Lower leg skin (tissue), 4 donors: ENCODE measurements at regions not wholly inside any gene's neighbourhood (a gene's known extent, or its start where the extent isn't known, plus 50 kb on each side); places are given as distances from the start of the nearest gene placed in this dataset.

Experiments
- DNase-seq, 2 donors: peaks; one replicate each; pipeline ENCODE4 v3.0.0-alpha.2; 2019; ENCODE audit warnings: low spot score in 2 of 2
- H3K4me3 ChIP-seq: fragments of 200-600 bp; sonication (generic); 2 replicates; pipeline ENCODE4 v1.5.1; 2017; ENCODE audit warnings: mild to moderate bottlenecking, low read depth; ENCODE audit not compliant: poor library complexity, severe bottlenecking
- CTCF ChIP-seq, 3 donors: fragments of 450-650 bp; IDR thresholded peaks; one replicate each; pipeline ENCODE4 v1.5.1; 2016; ENCODE audit warnings: antibody characterized with exemption in 3 of 3, mild to moderate bottlenecking in 3 of 3, moderate library complexity in 2 of 3
- POLR2A ChIP-seq, 2 donors: fragments of 450-650 bp; IDR thresholded peaks; one replicate each; pipeline ENCODE4 v1.6.1; 2016 to 2017; ENCODE audit warnings: antibody characterized with exemption in 2 of 2, mild to moderate bottlenecking in 1 of 2, moderate library complexity in 1 of 2
- WGBS, 2 donors: methylation state at CpG; one replicate each; pipeline ENCODE4 v1.1.5; 2018; 5-methylcytosine and 5-hydroxymethylcytosine counted together
- intact Hi-C: fragments of 100-400 bp; cut with DNase I; formaldehyde crosslinking; loops from one replicate; pipeline ENCODE4 v1.15.0; 2023; ENCODE audit warnings: low total_unique reads

DNA sequence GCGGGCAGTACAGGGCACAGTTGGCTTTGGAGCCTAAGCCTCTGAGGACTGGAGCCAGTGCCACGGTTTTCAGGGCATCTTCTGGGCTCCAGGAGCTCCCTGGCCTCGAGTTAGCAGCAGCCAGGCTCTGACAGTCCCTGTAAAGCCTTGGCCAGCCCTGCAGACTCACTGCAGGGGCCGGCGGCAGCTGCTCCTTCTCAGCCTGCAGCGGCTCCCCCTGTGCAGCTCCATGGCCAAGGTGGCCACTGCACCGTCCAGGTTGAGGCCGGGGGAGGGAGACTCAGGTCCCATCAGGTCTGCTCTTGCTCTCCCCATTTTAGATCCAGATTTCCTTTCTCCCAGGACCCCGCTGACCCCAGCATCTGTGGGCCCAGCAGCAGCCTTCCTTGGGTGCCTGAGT, 1461.1 kb downstream of the BRD1 start:
- TF ChIP-seq POLR2A (IDR thresholded peaks at IDR 0.05) (no peak), CTCF (IDR thresholded peaks at IDR 0.05) (no peak)
- no peak overlapping the region for H3K4me3 ChIP-seq
- intact Hi-C loops: no loop called here
- 86 to 93% methylated on average over 5 to 8 of the region's 9 CpGs for WGBS, 2 donors
- peak in 1 of 2 donors; percentile 50 for DNase-seq

DNA sequence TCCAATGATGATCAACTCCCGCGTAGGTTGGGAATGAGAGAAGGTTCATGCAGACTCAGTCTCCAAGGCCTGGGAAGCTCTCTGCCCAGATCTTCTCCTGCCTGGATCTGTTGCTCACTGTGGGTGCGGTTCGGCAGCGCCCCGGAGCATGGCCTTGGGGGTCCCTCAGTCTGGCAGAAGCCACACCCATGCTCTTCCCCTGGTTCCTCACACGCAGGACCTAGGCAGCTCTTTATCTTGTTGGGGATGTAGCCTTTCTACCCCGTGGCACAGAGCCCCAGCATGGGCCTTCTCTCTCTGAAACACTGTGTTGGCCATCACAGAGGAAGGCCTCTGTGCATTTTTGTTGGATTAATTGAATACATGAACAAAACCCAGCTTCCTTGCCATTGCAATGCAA, 1461.6 kb downstream of the BRD1 start:
- intact Hi-C loops: no loop called here
- no peak for TF ChIP-seq POLR2A (IDR thresholded peaks at IDR 0.05)
- TF ChIP-seq CTCF (IDR thresholded peaks at IDR 0.05): no peak
- no peak overlapping the region for H3K4me3 ChIP-seq
- peak in 1 of 2 donors; percentile 65 for DNase-seq
- 85 to 86% methylated on average over 8 of the region's 8 CpGs for WGBS, 2 donors

GRCh38 chr22:48365386-48365785, 1462.3 kb downstream of the BRD1 start:
- DNase-seq: peak in 1 of 2 donors; percentile 69
- TF ChIP-seq CTCF (IDR thresholded peaks at IDR 0.05) (no peak), POLR2A (IDR thresholded peaks at IDR 0.05) (no peak)
- 86 to 90% methylated on average over 4 of the region's 4 CpGs for WGBS, 2 donors
- H3K4me3 ChIP-seq: no peak overlapping the region
- intact Hi-C loops: no loop called here

DNA sequence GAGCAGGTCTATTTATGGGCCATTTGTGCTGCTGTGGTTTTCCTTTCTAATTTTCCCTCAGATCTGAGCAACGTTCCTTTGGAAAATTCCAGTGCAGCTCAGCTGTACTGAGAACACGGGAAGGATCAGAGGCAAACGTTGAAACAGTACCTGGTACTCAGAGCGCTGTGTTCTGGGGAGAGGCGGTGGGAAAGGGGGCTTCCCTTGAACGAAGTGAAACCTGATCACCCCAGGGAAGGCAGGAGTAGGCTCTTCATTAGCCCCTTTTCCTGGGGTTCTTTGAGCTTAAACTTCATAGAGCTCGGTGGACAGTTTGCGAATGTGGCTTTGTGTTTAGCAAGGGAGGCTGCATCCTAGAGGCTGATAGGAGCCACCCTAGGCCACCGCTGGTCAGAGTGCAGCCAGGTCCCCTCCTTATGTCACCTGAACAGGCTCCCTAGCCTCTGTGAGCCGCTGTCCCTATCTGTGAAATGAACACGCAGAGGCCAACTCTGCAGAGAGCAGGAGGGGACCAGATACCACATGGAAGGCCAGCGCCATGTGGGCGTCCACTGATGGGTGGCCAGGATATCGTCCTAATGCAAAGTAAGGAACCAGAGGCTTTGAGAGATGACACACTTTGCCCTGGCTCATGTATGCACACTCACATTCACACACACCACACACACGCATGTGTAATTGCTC, 1464.8 kb downstream of the BRD1 start:
- peak in 1 of 2 donors; percentile 46 for DNase-seq
- WGBS, 2 donors: 73 to 77% methylated on average over 15 of the region's 15 CpGs
- no peak for TF ChIP-seq CTCF (IDR thresholded peaks at IDR 0.05)
- no peak for TF ChIP-seq POLR2A (IDR thresholded peaks at IDR 0.05)
- intact Hi-C loops: no loop called here
- no peak overlapping the region for H3K4me3 ChIP-seq

GRCh38 chr22:48361099-48361639, 1466.5 kb downstream of the BRD1 start:
- H3K4me3 ChIP-seq: no peak overlapping the region
- no peak for TF ChIP-seq CTCF (IDR thresholded peaks at IDR 0.05)
- TF ChIP-seq POLR2A (IDR thresholded peaks at IDR 0.05): no peak
- intact Hi-C loops: no loop called here
- DNase-seq: no peak
- 85 to 90% methylated on average over 1 of the region's 1 CpG for WGBS, 2 donors

DNA sequence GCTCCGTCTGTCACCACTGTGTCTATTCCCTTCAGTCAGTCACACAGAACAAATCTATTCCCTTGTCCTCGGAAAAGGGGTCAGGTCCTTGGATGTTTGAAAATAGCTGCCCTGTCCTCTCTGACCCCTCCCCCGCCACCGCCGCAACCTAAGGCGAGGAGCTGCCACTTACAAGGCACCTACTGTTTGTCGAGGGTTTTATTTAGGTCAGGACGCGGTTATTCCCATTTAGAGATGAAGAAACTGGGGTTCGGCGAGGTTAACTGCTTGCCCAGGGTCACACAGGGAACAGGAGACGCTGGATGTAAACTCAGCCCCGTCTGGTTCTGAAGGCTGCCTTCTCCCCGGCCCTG, 1468.1 kb downstream of the BRD1 start:
- 81 to 85% methylated on average over 14 of the region's 14 CpGs for WGBS, 2 donors
- DNase-seq: no peak
- intact Hi-C loops: no loop called here
- TF ChIP-seq CTCF (IDR thresholded peaks at IDR 0.05) (no peak), POLR2A (IDR thresholded peaks at IDR 0.05) (no peak)
- no peak overlapping the region for H3K4me3 ChIP-seq
